ENCODE measurements at regions not wholly inside any gene's neighbourhood (a gene's known extent, or its start where the extent isn't known, plus 50 kb on each side); places are given as distances from the start of the nearest gene placed in this dataset.

- TF ChIP-seq TCF4 (CRISPR knock-in tag; IDR thresholded peaks at IDR 0.05; ENCODE audit: borderline replicate concordance) (no peak), ZNF70 (CRISPR knock-in tag; IDR thresholded peaks at IDR 0.05) (no peak), TSHZ2 (CRISPR knock-in tag; IDR thresholded peaks at IDR 0.05) (no peak), PATZ1 (CRISPR knock-in tag; IDR thresholded peaks at IDR 0.05; ENCODE audit: borderline replicate concordance) (no peak), CSRNP3 (CRISPR knock-in tag; IDR thresholded peaks at IDR 0.05) (no peak), TOX (CRISPR knock-in tag; IDR thresholded peaks at IDR 0.05; ENCODE audit: borderline replicate concordance) (no peak)
Measured at GRCh38 chr5:155783246-155783645, 543.7 kb upstream of the SGCD start.

All from SK-N-SH treated with all-trans-retinoic acid at 6 μM for 48 hours (cell line).